ENCODE measurements at regions not wholly inside any gene's neighbourhood (a gene's known extent, or its start where the extent isn't known, plus 50 kb on each side); places are given as distances from the start of the nearest gene placed in this dataset.
A peak's percentile ranks its signal among the peaks of the same experiment; 100 is the strongest.
"Not testable (repeated sequence)": the region's sequence is repeated elsewhere in the genome, so short reads cannot be mapped to it uniquely, and the experiment has no call there.

DNA sequence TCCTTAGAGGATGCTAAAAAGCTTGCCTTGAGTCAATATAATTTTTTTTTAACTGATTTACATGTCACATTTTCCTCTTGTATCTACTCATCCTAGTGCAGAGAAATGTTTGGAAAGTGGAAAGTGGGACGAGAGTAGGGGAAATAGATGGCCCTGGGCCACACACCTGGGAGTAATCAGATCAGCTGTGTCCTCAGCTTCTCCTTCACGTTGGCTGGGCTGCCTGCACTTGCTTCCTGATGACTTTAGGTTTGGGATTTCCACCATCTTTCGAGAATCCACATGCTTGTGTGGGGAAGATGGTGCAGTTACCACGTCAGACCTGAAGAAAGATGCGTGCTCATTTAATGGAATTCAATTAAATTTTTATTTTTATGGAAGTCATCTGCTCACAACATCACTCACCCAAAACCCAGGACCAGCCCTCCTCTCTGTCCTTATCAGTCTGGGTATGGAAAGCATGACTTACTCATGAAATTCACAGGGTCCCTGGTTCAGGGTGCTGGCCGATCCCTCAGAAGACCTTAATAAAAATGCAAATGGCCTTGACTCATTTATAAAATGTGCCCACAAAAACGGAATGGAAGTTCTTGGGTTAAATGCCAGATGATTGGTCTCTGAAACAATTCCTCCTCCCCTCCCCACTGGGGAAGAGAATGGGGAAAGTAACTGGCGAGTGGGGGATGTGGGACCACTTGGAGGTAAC, 74.5 kb upstream of the TIAM2 start:
- Histone ChIP-seq H3K4me3 (no peak overlapping the region), H3K27ac (no peak overlapping the region)

DNA sequence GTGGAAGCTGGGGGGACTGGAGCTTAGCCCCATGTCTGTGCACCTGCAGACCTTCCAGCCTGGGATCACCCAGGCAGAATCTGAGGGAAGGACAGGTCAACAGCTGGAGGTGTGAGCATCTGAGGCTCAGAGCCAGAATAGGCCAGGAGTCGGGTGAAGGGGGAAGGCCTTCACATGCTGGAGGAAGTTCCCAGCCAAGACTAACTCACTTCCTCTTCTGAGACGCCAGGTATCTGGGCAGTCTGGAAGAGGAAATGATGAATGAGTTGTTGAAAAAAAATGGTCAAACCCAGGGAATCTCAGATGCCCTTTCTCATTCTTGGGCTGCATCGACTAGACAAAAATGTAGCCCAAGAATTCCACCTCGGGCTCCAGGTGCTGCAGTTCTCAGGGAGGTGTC, 73.6 kb upstream of the TIAM2 start:
- Histone ChIP-seq H3K4me3 (no peak overlapping the region), H3K27ac (no peak overlapping the region)

DNA sequence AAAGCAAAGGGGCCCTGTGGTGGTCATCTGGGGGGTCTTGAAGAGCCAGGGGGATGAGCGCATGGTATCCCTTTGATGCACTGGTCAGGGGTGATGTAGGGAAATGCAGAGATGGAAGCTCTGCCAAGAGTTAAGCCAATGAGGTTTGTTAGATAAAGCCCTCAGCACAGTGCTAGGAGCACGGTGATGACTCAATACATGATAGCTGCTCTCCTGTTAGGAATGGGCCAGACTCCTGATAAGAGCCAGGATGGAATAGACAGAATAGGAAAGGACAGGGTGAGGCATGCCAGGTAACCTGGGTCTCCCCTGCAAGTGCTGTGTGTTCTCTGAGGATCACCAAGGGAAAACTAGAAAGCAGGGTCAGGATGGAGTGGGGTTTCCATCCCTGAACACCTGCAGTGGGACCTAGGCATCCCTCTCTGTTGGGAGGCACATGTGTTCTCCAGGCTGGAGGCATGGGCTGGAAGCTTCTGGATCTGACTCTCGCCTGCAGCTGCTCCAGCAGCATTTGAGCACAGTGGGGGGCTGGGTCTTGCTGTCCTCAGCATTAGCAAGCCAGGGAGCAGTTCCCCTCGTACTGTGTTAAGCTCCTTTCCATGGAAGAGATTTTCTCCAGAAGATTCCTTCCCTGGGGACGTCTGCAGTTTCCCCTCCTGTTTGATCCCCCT, 71.8 kb upstream of the TIAM2 start:
- Histone ChIP-seq H3K27ac (no peak overlapping the region), H3K4me3 (no peak overlapping the region)

DNA sequence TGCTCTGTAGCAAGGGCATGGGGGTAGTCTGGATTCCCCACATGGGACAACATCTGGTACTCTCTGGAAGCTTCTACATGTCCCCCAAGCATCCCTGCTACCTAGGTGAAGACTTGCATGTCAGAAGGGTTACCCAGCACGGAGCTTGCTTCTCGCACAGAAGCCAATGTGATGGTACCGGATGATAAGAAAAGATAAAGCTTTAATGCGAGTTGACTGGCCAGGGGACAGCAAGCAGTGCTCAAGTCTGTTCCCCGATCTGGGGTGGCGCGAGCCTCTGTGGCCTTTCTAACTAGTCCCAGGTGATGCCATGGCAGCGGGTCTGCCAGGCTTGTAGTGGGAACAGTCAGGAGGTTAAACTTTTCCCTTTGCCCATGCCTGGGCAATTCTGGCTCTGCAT, 70.0 kb upstream of the TIAM2 start:
- Histone ChIP-seq H3K4me3 (no peak overlapping the region), H3K27ac (no peak overlapping the region)

DNA sequence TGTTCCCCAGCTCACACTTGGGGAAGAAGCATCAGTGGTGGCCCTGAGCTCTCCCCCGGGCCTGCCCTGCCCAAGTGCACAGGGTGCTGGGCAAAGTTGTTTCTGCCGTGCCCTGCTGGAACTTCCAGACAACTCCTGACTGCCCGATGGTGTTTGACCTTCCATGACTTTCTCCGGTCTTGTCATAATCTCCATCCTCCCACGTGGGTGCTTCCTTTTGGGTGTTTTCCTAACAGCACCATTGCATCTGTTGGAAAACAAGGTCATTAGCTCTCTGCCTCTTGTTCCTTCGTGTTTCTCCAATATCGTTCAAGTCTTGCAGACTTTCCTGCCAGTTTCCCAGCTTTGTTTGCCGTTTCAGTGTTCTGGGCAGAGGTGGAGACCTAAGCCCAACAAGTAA, 68.7 kb upstream of the TIAM2 start:
- no peak overlapping the region for H3K4me3 ChIP-seq
- H3K27ac ChIP-seq: no peak overlapping the region

DNA sequence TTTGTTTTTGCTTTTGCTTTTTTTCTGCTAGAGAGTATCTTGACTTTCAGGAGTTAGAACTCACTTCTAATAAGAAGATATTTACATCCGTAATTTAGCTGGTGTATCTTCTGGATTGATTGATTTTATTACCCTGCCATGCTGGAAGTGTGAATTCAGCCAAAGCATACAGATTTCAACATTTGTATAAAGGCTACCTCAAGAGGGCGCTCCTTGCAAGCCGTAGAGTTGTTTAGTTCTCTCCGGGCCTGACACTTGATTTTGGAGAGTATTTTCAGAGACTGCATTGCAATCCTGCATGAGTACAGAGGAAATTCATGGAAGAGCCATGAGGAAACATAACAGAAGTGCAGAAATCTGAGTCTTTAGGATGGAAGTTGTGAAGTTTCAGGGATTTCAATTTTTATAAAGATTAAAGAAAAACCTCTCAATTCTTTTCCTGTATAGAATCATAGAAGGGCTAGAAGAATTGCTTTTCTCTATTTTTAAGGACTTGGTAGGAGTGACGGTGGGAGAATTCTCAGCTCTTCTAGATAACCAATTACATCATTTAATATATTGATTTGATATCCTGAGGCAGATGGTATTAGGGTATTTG, 66.7 kb upstream of the TIAM2 start:
- no peak overlapping the region for H3K4me3 ChIP-seq
- no peak overlapping the region for H3K27ac ChIP-seq

DNA sequence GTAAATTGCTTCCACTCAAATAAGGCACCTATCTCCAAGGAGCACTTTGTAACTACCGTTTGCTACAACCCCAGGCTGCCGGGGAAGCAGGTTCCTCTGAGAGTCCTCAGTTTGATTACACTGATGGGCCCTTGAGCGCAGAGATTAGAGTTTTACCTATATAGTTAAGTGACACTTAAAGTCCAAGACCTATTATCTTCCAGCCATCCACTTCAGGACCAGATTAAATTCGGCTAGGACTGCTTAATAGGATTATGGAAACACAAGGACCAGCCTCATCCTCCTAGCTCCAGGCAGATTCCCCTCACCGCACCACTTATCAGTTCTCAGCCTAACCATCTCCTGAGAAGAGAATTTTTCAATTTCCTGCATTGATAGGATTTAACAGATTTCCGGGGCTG, 64.7 kb upstream of the TIAM2 start:
- Histone ChIP-seq H3K27ac (peak overlapping the region in 2 of 21 experiments; percentile 75), H3K4me3 (no peak overlapping the region)

DNA sequence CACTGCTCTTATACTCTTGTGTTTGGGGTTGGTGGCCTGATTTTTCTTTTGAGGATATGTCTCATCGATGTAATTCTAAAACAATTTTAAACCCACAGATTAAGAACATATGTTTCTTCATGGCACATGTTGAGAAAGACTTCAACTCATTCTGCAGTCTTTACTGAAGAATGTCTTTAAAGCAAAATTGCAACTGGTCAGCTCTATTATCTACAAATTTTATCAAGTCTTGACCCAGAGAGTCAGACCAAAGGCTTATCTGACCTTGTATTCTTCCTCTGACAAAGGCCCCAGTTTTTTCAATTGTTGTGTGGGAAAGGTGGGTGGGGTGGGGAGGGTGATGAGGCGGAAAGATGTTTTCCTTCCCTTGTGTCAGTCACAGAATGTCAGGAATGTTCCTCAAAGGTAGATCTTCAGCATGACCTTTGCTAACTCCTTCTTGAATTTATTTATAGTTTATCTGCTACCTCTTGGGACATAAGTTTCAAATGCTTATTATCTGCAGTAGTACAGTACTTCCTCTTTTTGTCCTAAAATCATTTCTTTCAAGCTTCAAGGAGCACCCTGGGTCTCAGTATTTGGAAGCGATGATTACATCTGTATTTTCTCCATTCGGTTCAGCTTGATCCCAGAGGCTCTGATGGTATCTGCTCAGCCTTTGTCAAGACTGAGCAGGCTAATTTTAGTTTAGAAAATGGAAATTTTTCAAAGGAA, 63.2 kb upstream of the TIAM2 start:
- H3K4me3 ChIP-seq: no peak overlapping the region
- peak overlapping the region in 6 of 21 experiments; percentile 19 to 75 (median 64) for H3K27ac ChIP-seq

DNA sequence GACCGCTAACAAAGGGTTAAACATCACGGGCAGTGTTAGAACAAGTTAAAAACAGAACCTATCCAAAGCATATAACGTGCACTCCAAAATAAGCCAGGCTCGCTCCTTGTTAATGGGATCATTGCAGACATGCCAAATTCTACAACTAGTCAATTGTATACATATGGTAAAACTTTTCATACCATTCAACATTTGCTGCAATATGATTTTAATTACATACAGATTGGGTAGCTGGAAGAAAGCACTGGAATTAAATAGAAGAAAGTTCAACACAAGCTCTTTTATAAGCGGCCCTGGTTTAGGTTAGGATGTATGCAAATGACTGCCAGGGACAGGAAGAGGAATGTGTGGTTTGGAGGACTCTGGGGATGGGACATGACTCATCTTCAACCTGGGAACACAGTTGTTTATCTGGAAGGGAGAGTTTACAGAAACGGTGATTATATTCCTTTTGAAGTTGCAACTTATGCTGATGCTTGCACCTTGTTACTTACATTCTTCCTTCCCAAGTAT, 62.5 kb upstream of the TIAM2 start:
- Histone ChIP-seq H3K27ac (peak overlapping the region in 6 of 21 experiments; percentile 19 to 75 (median 64)), H3K4me3 (no peak overlapping the region)

DNA sequence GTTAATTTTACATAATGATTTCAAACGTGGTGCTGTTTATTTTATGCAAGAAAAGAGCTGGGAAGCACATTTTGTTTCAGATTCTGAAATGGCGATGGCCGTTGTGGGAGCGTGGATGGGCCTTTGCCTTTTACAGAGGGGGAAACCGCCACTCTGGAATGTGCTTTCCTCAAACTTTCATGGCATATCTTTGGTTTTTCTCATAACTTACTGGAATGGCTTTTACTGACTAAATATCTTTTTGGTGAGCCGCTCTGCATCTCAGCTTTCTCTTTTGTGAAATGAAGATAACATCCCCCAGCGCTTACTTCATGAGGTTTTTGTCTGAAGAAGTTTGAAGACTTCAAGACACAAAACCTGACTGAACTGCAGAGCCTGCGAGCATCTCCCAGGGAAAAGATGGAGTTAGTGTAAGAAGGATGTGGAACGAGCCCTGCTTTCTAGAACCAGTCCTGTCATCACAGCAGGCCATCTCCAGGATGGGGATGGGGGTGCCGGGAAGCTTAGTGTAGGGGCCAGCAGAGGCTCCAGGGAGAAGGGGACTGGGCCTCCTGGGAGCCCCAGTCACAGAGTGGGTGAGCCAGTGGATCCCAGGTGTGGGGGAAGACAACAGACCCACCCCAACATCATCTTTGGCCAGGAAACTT, 61.8 kb upstream of the TIAM2 start:
- no peak overlapping the region for H3K4me3 ChIP-seq
- H3K27ac ChIP-seq: peak overlapping the region in 5 of 21 experiments; percentile 9 to 75 (median 42)

DNA sequence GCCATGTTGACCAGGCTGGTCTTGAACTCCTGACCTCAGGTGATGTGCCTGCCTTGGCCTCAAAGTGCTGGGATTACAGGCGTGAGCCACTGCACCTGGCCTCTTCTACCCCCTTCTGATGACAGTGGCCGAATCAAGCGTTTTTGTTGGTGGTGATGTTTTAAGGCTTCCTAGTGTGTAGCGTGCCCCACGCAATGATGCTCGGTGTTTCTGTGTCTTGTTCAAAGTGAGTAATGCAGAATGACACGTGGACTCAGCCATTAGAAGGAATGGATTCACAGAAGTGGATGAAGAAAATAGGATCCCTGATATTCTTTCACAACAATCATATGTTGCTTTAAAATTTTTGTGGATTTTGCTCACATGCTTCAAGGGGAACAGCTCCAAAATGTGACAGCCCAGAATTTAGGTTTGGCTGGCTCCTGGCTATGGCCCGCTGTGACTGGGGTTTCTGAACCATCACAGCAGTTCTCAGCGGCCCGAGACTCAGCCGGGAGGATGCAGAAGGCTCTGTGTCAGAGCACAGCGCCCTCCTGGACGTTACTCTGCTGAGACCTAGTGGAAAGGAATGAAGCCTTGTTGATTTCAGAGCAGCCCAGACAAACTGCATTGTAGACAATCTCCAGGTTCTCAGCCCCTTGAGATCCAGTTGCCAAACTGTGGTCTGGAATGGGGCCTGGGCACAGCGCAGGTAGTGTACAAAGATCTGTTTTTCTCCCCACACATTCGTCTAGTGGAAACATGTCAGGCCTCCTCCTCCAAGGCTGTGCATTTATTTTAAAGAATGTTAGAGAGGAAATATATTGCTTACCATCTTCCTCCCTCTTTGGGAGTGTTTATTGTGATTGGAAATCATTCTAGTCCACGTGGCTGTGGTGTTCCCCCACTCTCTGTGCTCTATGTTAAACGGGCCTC, 57.6 kb upstream of the TIAM2 start:
- no peak overlapping the region for H3K4me3 ChIP-seq
- peak overlapping the region in 3 of 21 experiments; percentile 14 to 70 (median 49) for H3K27ac ChIP-seq

DNA sequence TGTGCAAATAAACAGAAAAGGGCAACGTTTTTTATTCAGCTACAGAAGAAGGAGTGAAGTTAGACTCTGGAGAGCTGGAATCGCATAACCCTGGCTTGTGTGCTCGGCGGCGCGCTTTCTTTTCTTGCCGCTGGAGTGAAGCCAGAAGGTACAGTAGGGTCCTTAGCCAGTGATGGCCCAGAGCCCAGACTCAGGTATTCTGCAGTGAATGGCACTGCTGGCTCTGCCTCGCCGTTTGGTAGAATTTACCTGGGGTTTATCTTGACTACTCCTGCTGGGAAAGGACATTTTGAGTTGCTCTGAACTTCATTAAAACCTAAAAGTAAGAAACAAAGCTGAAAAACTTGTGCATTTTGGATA, 56.9 kb upstream of the TIAM2 start:
- Histone ChIP-seq H3K27ac (peak overlapping the region in 1 of 21 experiments; percentile 70), H3K4me3 (no peak overlapping the region)

DNA sequence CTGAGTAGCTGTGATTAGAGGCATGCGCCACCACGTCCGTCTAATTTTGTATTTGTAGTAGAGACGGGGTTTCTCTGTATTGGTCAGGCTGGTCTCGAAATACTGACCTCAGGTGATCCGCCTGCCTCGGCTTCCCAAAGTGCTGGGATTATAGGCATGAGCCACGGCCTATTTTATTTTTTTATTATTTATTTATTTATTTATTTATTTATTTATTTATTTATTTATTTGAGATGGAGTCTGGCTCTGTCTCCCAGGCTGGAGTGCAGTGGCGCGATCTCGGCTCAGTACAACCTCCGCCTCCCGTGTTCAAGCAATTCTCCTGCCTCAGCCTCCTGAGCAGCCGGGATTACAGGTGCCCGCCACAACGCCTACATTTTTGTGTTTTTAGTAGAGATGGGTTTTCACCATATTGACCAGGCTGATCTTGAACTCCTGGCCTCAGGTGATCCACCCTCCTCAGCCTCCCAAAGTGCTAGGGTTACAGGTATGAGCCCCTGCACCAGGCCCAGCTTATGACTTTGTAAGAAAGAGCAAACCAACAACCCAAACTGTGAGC, 56.3 kb upstream of the TIAM2 start:
- H3K4me3 ChIP-seq: not testable (repeated sequence)
- H3K27ac ChIP-seq: peak overlapping the region in 1 of 21 experiments; percentile 22

DNA sequence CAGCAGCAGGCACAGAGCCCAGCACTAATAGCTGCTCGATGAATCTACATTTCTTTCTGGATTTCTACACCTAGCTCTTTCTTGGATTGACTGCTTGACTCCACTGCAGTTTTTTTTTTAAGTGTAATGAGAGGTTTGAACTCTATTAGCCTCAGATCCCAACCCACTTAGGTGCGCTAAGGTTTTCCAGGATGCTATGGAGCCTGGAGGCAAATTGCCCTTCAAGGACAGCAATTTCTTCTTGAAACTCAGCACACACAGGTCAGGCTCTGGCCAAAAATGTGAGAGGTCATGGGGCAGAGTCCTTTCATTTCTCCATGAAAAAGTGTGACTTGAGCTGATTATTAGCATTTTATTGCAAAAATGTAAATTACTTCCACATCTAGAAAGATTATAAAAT, 52.3 kb upstream of the TIAM2 start:
- H3K4me3 ChIP-seq: no peak overlapping the region
- H3K27ac ChIP-seq: no peak overlapping the region

DNA sequence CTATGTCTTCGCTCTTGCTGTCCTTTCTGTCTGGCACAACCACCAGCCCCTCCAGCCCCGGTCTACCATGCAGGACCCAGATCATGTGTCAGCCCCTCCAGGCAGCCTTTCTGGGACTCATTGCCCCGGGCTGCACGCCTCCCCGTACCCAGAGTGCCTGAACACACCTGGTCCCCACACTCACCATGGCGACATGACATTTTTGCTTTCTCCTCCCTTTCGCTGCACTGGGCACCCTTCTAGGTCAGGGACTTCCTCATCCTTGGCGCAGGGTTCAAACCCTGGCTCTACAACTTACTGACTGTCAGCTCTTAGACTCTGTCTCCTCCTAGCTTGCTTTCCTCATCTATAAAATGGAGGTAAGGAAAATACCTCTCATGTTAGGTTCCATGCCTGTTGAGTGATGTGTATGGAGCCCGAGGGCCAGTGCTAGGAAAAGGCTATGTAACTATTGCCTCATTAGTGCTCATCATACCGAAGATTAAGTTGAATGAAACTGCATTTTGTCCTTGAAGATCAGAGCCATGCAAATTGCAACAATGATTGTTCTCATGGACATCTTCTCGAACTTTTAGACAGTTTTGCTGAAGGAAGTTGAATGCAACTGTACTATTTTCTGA, 49.7 kb upstream of the TIAM2 start:
- H3K4me3 ChIP-seq: no peak overlapping the region
- no peak overlapping the region for H3K27ac ChIP-seq

All from skin epidermis (tissue), 12 donors.